GM12878 (cell line): ENCODE measurements at regions not wholly inside any gene's neighbourhood (a gene's known extent, or its start where the extent isn't known, plus 50 kb on each side); places are given as distances from the start of the nearest gene placed in this dataset.

Experiments used
- ATAC-seq: fragments of 200-7000 bp; cut with Tn5 transposase; 3 replicates; pipeline ENCODE4 v1.9.1; 2020; ENCODE audit warnings: mild to moderate bottlenecking, moderate library complexity
- BruUV-seq: library from RNA; stranded (reverse); fragments of 400-500 nt; replicated peaks from 2 replicates; lab custom pipeline; 2021; lab: Mats Ljungman, UMichigan
- CTCF ChIA-PET: fragments of 300-600 bp; sonication (Branson Sonifier 250); formaldehyde crosslinking; extraction: SDS; loops from one replicate; lab custom pipeline; 2021; ENCODE audit warnings: inconsistent platforms; lab: Yijun Ruan, JAX
- POLR2A ChIA-PET: fragments of 350-600 bp; formaldehyde crosslinking; extraction: SDS; loops from one replicate; lab custom pipeline; 2021; ENCODE audit warnings: inconsistent platforms; lab: Charles Lee
- RAD21 ChIA-PET: fragments of 300-600 bp; sonication (Branson Sonifier 250); formaldehyde crosslinking; loops from one replicate; lab custom pipeline; 2023; ENCODE audit warnings: antibody characterized with exemption; ENCODE audit not compliant: unreplicated experiment; lab: Charles Lee
- SMC1A ChIA-PET: fragments of 300-600 bp; sonication (Branson Sonifier 250); formaldehyde crosslinking; loops from one replicate; lab custom pipeline; 2023; ENCODE audit not compliant: unreplicated experiment, uncharacterized antibody; lab: Charles Lee
- DNase-seq: peaks from one replicate; pipeline ENCODE4 v3.0.0-alpha.2; 2011; ENCODE audit warnings: low read depth, low spot score
- FAIRE-seq: peaks from 3 replicates; lab custom pipeline; 2011; peaks lifted over from hg19 to GRCh38; lab: Jason Lieb, UNC
- H2AFZ ChIP-seq: 2 replicates; pipeline ENCODE4 v1.6.0; 2011; ENCODE audit warnings: low read depth, low read length, control low read depth; ENCODE audit not compliant: control insufficient read depth
- H3K27ac ChIP-seq: 2 replicates; pipeline ENCODE4 v1.5.1; 2011; ENCODE audit warnings: control low read depth; ENCODE audit not compliant: control insufficient read depth, insufficient read depth
- H3K27me3 ChIP-seq, 2 experiments: replicated peaks in 1 of 2; 2 replicates each; pipeline versions ENCODE4 v1.6.0 to v1.6.1; 2011; ENCODE audit warnings: low read length in 1 of 2; ENCODE audit not compliant: control insufficient read depth in 2 of 2, insufficient read depth in 2 of 2
- H3K36me3 ChIP-seq, 2 experiments: 2 replicates each; pipeline ENCODE4 v1.5.1; 2011; ENCODE audit warnings: low read length in 1 of 2; ENCODE audit not compliant: control insufficient read depth in 2 of 2, insufficient read depth in 2 of 2
- H3K4me1 ChIP-seq: 2 replicates; pipeline ENCODE4 v1.6.1; 2011; ENCODE audit warnings: mild to moderate bottlenecking, low read length, moderate library complexity, mixed read lengths; ENCODE audit not compliant: control insufficient read depth, insufficient read depth
- H3K4me2 ChIP-seq: 2 replicates; pipeline ENCODE4 v1.6.0; 2011; ENCODE audit warnings: control low read depth; ENCODE audit not compliant: control insufficient read depth, insufficient read depth
- H3K4me3 ChIP-seq: fragments of 200-600 bp; sonication (generic); 2 replicates; pipeline ENCODE4 v1.5.1; 2016
- H3K79me2 ChIP-seq: 2 replicates; pipeline ENCODE4 v1.6.0; 2011; ENCODE audit warnings: low read length; ENCODE audit not compliant: control insufficient read depth, insufficient read depth
- H3K9ac ChIP-seq: 2 replicates; pipeline ENCODE4 v1.8.0; 2011; ENCODE audit warnings: low read length, control low read depth, mixed read lengths; ENCODE audit not compliant: control insufficient read depth, insufficient read depth
- H3K9me3 ChIP-seq: replicated peaks from 3 replicates; pipeline ENCODE4 v1.5.1; 2011; ENCODE audit warnings: mild to moderate bottlenecking, low read length; ENCODE audit not compliant: control insufficient read depth, insufficient read depth
- H4K20me1 ChIP-seq: 2 replicates; pipeline ENCODE4 v1.6.0; 2011; ENCODE audit not compliant: control insufficient read depth, insufficient read depth
- CBFB ChIP-seq: IDR thresholded peaks from 2 replicates; pipeline ENCODE4 v1.6.1; 2016; ENCODE audit warnings: antibody characterized with exemption, low read depth
- CHD1 ChIP-seq: IDR thresholded peaks from 2 replicates; pipeline ENCODE4 v1.6.1; 2012; ENCODE audit warnings: low read depth, low read length, improper control_type of control experiment
- CHD2 ChIP-seq: IDR thresholded peaks from 2 replicates; pipeline ENCODE4 v1.6.1; 2011; ENCODE audit warnings: low read depth, low read length, improper control_type of control experiment, borderline replicate concordance
- EED ChIP-seq: sonication (generic); IDR thresholded peaks from 2 replicates; pipeline ENCODE4 v1.6.1; 2016; ENCODE audit warnings: antibody characterized with exemption, low read depth
- EZH2 ChIP-seq: IDR thresholded peaks from 2 replicates; pipeline ENCODE4 v1.6.1; 2012; ENCODE audit warnings: low read depth, mild to moderate bottlenecking, control low read depth, inconsistent platforms, low read length, borderline replicate concordance; ENCODE audit not compliant: control insufficient read depth
- GABPA ChIP-seq: IDR thresholded peaks from 2 replicates; pipeline ENCODE4 v1.6.1; 2014; ENCODE audit warnings: antibody characterized with exemption, low read depth, mild to moderate bottlenecking, inconsistent platforms
- HDGF ChIP-seq: fragments of 450-650 bp; IDR thresholded peaks from 2 replicates; pipeline ENCODE4 v1.6.1; 2016; ENCODE audit warnings: antibody characterized with exemption
- SMAD1 ChIP-seq: fragments of 450-650 bp; IDR thresholded peaks from 2 replicates; pipeline ENCODE4 v1.6.1; 2018; ENCODE audit warnings: mild to moderate bottlenecking, low read depth; ENCODE audit not compliant: partially characterized antibody
- SMAD5 ChIP-seq: IDR thresholded peaks from 2 replicates; pipeline ENCODE4 v1.6.1; 2016; ENCODE audit warnings: antibody characterized with exemption, low read depth
- SUPT20H ChIP-seq: IDR thresholded peaks from 2 replicates; pipeline ENCODE4 v1.6.1; 2011; ENCODE audit warnings: low read depth, mild to moderate bottlenecking, low read length, moderate library complexity, borderline replicate concordance; ENCODE audit not compliant: control insufficient read depth
- WGBS: methylation state at CpG from one replicate; pipeline ENCODE4 v1.1.6; 2016; ENCODE audit warnings: low lambda C conversion rate; ENCODE audit not compliant: insufficient replicate concordance, insufficient coverage; ENCODE audit errors: missing lambda C conversion rate; 5-methylcytosine and 5-hydroxymethylcytosine counted together
- in situ Hi-C: fragments of 300-500 bp; cut with MboI; formaldehyde crosslinking; loops from 9 replicates; pipeline ENCODE4 v1.14.3; 2018; ENCODE audit warnings: mixed read lengths
- intact Hi-C: fragments of 100-400 bp; cut with micrococcal nuclease; formaldehyde crosslinking; loops from one replicate; pipeline ENCODE4 v1.14.2; 2022; ENCODE audit not compliant: unreplicated experiment
- TF ChIP-seq, protein P1 (sequence below), 3 experiments: IDR thresholded peaks in 2 of 3; conservative IDR thresholded peaks in 1 of 3; 2 replicates each; pipeline ENCODE4 v1.5.1; 2011; ENCODE audit warnings: low read depth in 3 of 3, low read length in 3 of 3, mild to moderate bottlenecking in 3 of 3, control low read depth in 2 of 3, moderate library complexity in 2 of 3, inconsistent platforms in 1 of 3, mixed read lengths in 1 of 3; ENCODE audit not compliant: control insufficient read depth in 2 of 3, insufficient read depth in 1 of 3; ENCODE audit errors: extremely low read depth in 1 of 3

DNA sequence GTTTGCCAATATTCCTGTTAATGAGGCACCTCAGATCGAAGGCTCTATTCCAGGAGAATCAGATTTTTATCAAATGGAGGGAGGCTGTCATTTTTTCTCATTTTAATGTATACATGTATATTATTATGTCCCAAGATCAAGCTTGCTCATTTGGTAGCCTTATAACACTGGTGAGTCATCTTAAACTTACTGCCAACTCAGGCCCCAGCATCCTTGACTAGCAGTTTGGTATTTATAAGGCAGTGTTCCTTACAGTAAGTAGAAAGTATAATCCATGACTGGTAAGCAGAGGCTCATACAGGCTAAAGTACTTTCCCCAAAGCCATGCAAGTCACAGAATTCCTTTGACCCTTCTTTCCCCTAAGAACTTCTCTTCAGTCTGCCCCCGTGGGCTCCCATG is 90.7 kb upstream of the NR3C1 start:
- no peaks in the 10 kb centered on the region for H3K4me1 ChIP-seq
- DNase-seq, result no peak
- ChIA-PET SMC1A (no interaction called here), CTCF (interaction anchor here (0.6 kb wide), 1 partner anchor 121 kb away, joined by 3 read pairs; no protein-coding TSS in a partner anchor)
- no peaks in the 10 kb centered on the region for H4K20me1 ChIP-seq
- H3K9me3 ChIP-seq, result no peaks in the 10 kb centered on the region; the same call in 2 of the 3 replicates
- ATAC-seq, result no peak
- no peak overlapping the region for H2AFZ ChIP-seq
- no peak overlapping the region for H3K4me2 ChIP-seq
- H3K79me2 ChIP-seq, result no peaks in the 10 kb centered on the region
- no peaks in the 10 kb centered on the region for H3K27me3 ChIP-seq
- TF ChIP-seq CBFB, result no peak
- no peak for TF ChIP-seq SMAD1
- no peak for TF ChIP-seq HDGF
- TF ChIP-seq SMAD5, result no peak
- TF ChIP-seq SUPT20H, result no peak
- no peak for TF ChIP-seq CHD2
- TF ChIP-seq, protein P1, sequence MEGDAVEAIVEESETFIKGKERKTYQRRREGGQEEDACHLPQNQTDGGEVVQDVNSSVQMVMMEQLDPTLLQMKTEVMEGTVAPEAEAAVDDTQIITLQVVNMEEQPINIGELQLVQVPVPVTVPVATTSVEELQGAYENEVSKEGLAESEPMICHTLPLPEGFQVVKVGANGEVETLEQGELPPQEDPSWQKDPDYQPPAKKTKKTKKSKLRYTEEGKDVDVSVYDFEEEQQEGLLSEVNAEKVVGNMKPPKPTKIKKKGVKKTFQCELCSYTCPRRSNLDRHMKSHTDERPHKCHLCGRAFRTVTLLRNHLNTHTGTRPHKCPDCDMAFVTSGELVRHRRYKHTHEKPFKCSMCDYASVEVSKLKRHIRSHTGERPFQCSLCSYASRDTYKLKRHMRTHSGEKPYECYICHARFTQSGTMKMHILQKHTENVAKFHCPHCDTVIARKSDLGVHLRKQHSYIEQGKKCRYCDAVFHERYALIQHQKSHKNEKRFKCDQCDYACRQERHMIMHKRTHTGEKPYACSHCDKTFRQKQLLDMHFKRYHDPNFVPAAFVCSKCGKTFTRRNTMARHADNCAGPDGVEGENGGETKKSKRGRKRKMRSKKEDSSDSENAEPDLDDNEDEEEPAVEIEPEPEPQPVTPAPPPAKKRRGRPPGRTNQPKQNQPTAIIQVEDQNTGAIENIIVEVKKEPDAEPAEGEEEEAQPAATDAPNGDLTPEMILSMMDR (IDR thresholded peaks at IDR 0.05 in 2 of 3, conservative IDR thresholded peaks at IDR 0.05 in 1 of 3; ENCODE audit: control insufficient read depth in 2 of 3, extremely low read depth in 1 of 3, insufficient read depth in 1 of 3, low read depth in 3 of 3, low read length in 3 of 3), result no peak
- TF ChIP-seq CHD1, result no peak
- TF ChIP-seq GABPA, result no peak
- TF ChIP-seq EZH2, result no peak
- no peak for TF ChIP-seq EED
- TF ChIP-seq, all 136 proteins: peak for 0
- FAIRE-seq, result no peak
- 18% methylated on average over 2 of the region's 2 CpGs for WGBS
- POLR2A ChIA-PET, result no interaction called here
- no peak overlapping the region for H3K27ac ChIP-seq
- no TSS peak for BruUV-seq
- RAD21 ChIA-PET, result no interaction called here
- intact Hi-C loops (no loop called here), in situ Hi-C loops (no loop called here)
- no peak overlapping the region for H3K4me3 ChIP-seq
- no peak overlapping the region for H3K9ac ChIP-seq
- no peaks in the 10 kb centered on the region for H3K36me3 ChIP-seq
